ENCODE measurements at regions not wholly inside any gene's neighbourhood (a gene's known extent, or its start where the extent isn't known, plus 50 kb on each side); places are given as distances from the start of the nearest gene placed in this dataset.

DNA sequence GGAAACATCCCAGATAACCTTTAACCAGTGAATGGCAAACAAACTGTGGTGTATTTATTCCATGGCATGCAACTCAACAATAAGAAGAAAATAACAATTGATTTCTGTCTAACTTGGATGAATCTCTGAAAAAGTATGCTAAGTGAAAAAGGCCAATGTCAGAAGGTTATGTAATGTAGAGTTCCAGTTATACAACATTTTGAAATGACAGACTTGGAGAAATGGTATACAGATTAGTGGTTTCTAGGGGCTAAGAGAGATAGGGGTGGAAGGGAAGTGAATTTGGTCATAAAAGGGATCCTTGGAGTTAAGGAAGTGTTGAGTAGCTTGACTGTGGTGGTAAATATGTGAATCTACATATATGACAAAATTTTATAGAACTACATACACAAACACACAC, 269.4 kb upstream of the SUCLG2 start (continued):
- TF ChIP-seq, protein P1, sequence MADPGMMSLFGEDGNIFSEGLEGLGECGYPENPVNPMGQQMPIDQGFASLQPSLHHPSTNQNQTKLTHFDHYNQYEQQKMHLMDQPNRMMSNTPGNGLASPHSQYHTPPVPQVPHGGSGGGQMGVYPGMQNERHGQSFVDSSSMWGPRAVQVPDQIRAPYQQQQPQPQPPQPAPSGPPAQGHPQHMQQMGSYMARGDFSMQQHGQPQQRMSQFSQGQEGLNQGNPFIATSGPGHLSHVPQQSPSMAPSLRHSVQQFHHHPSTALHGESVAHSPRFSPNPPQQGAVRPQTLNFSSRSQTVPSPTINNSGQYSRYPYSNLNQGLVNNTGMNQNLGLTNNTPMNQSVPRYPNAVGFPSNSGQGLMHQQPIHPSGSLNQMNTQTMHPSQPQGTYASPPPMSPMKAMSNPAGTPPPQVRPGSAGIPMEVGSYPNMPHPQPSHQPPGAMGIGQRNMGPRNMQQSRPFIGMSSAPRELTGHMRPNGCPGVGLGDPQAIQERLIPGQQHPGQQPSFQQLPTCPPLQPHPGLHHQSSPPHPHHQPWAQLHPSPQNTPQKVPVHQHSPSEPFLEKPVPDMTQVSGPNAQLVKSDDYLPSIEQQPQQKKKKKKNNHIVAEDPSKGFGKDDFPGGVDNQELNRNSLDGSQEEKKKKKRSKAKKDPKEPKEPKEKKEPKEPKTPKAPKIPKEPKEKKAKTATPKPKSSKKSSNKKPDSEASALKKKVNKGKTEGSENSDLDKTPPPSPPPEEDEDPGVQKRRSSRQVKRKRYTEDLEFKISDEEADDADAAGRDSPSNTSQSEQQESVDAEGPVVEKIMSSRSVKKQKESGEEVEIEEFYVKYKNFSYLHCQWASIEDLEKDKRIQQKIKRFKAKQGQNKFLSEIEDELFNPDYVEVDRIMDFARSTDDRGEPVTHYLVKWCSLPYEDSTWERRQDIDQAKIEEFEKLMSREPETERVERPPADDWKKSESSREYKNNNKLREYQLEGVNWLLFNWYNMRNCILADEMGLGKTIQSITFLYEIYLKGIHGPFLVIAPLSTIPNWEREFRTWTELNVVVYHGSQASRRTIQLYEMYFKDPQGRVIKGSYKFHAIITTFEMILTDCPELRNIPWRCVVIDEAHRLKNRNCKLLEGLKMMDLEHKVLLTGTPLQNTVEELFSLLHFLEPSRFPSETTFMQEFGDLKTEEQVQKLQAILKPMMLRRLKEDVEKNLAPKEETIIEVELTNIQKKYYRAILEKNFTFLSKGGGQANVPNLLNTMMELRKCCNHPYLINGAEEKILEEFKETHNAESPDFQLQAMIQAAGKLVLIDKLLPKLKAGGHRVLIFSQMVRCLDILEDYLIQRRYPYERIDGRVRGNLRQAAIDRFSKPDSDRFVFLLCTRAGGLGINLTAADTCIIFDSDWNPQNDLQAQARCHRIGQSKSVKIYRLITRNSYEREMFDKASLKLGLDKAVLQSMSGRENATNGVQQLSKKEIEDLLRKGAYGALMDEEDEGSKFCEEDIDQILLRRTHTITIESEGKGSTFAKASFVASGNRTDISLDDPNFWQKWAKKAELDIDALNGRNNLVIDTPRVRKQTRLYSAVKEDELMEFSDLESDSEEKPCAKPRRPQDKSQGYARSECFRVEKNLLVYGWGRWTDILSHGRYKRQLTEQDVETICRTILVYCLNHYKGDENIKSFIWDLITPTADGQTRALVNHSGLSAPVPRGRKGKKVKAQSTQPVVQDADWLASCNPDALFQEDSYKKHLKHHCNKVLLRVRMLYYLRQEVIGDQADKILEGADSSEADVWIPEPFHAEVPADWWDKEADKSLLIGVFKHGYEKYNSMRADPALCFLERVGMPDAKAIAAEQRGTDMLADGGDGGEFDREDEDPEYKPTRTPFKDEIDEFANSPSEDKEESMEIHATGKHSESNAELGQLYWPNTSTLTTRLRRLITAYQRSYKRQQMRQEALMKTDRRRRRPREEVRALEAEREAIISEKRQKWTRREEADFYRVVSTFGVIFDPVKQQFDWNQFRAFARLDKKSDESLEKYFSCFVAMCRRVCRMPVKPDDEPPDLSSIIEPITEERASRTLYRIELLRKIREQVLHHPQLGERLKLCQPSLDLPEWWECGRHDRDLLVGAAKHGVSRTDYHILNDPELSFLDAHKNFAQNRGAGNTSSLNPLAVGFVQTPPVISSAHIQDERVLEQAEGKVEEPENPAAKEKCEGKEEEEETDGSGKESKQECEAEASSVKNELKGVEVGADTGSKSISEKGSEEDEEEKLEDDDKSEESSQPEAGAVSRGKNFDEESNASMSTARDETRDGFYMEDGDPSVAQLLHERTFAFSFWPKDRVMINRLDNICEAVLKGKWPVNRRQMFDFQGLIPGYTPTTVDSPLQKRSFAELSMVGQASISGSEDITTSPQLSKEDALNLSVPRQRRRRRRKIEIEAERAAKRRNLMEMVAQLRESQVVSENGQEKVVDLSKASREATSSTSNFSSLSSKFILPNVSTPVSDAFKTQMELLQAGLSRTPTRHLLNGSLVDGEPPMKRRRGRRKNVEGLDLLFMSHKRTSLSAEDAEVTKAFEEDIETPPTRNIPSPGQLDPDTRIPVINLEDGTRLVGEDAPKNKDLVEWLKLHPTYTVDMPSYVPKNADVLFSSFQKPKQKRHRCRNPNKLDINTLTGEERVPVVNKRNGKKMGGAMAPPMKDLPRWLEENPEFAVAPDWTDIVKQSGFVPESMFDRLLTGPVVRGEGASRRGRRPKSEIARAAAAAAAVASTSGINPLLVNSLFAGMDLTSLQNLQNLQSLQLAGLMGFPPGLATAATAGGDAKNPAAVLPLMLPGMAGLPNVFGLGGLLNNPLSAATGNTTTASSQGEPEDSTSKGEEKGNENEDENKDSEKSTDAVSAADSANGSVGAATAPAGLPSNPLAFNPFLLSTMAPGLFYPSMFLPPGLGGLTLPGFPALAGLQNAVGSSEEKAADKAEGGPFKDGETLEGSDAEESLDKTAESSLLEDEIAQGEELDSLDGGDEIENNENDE (IDR thresholded peaks at IDR 0.05; ENCODE audit: insufficient replicate concordance, low read length) = no peak
- TF ChIP-seq SRF (IDR thresholded peaks at IDR 0.05; ENCODE audit: low read depth, low read length) (no peak), TAF7 (optimal IDR thresholded peaks at IDR 0.05; ENCODE audit: borderline replicate concordance, low read depth, low read length) (no peak), HDAC2 (IDR thresholded peaks at IDR 0.05; ENCODE audit: borderline replicate concordance in 1 of 2, low read depth in 2 of 2, low read length in 2 of 2) (no peak), SAP30 (IDR thresholded peaks at IDR 0.05; ENCODE audit: insufficient read depth, insufficient replicate concordance, low read length) (no peak), SIX5 (IDR thresholded peaks at IDR 0.05; ENCODE audit: low read depth, low read length) (no peak), GABPA (IDR thresholded peaks at IDR 0.05; ENCODE audit: borderline replicate concordance, insufficient read depth, low read length) (no peak), RXRA (IDR thresholded peaks at IDR 0.05; ENCODE audit: insufficient read depth, low read depth, low read length) (no peak), BRCA1 (IDR thresholded peaks at IDR 0.05; ENCODE audit: low read depth, low read length) (no peak), EZH2 (IDR thresholded peaks at IDR 0.05; ENCODE audit: low read depth, low read length, severe bottlenecking) (no peak), CREB1 (IDR thresholded peaks at IDR 0.05) (no peak), SP4 (IDR thresholded peaks at IDR 0.05; ENCODE audit: low read length) (no peak), TEAD4 (IDR thresholded peaks at IDR 0.05; ENCODE audit: low read depth, low read length) (no peak)
